Esophagus squamous epithelium (tissue), 5 donors: ENCODE measurements at regions not wholly inside any gene's neighbourhood (a gene's known extent, or its start where the extent isn't known, plus 50 kb on each side); places are given as distances from the start of the nearest gene placed in this dataset.

Experiments used
- DNase-seq: peaks from one replicate; lab custom pipeline; 2025; lab: John Stamatoyannopoulos, UW
- H3K27ac ChIP-seq, 4 donors: fragments of 200-600 bp; sonication (generic); one replicate each; pipeline ENCODE4 v1.5.1; 2016 to 2019; ENCODE audit warnings: mild to moderate bottlenecking in 1 of 4
- H3K27me3 ChIP-seq, 4 donors: fragments of 200-600 bp; sonication (generic); 1 replicate in 3 of 4; 2 replicates in 1 of 4; pipeline versions ENCODE4 v1.5.1 to v1.6.0; 2017 to 2021; ENCODE audit warnings: antibody characterized with exemption in 1 of 4
- H3K36me3 ChIP-seq, 3 donors: fragments of 200-600 bp; sonication (generic); one replicate each; pipeline ENCODE4 v1.5.1; 2016 to 2019
- H3K4me1 ChIP-seq, 3 donors: fragments of 200-600 bp; sonication (generic); one replicate each; pipeline ENCODE4 v1.5.1; 2017 to 2019
- H3K4me3 ChIP-seq, 4 donors: fragments of 200-600 bp; sonication (generic); 1 replicate in 3 of 4; 2 replicates in 1 of 4; pipeline ENCODE4 v1.5.1; 2016 to 2019; ENCODE audit warnings: mild to moderate bottlenecking in 2 of 4, moderate library complexity in 1 of 4
- H3K9me3 ChIP-seq, 3 donors: fragments of 200-600 bp; sonication (generic); one replicate each; pipeline ENCODE4 v1.5.1; 2016 to 2019
- CTCF ChIP-seq, 6 experiments: fragments of 450-650 bp in 4 of 6; fragments of 200-600 bp in 2 of 6; sonication (generic) in 2 of 6; IDR thresholded peaks; one replicate each; pipeline ENCODE4 v1.5.1; 2016 to 2019; ENCODE audit warnings: antibody characterized with exemption in 6 of 6, mild to moderate bottlenecking in 4 of 6, moderate library complexity in 4 of 6
- POLR2A ChIP-seq, 4 donors: fragments of 450-650 bp; IDR thresholded peaks; one replicate each; pipeline ENCODE4 v1.6.1; 2017; ENCODE audit warnings: antibody characterized with exemption in 4 of 4, mild to moderate bottlenecking in 4 of 4, moderate library complexity in 3 of 4
- whole genome bisulfite sequencing, 2 donors: methylation state at CpG; one replicate each; pipeline ENCODE4 v1.1.5; 2018; 5-methylcytosine and 5-hydroxymethylcytosine counted together
- intact Hi-C: fragments of 100-400 bp; cut with DNase I; formaldehyde crosslinking; loops from one replicate; pipeline ENCODE4 v1.15.0; 2022
- donor health status: DM: yes; HTN: yes; CAD: no.

- 4 to 5% methylated on average over 6 to 12 of the region's 73 CpGs for WGBS, 2 donors
- no peak overlapping the region for H3K27ac ChIP-seq
- no peaks in the 10 kb centered on the region for H3K36me3 ChIP-seq
- no peaks in the 10 kb centered on the region for H3K9me3 ChIP-seq
- peak overlapping the region in 2 of 4 donors; percentile 25 to 29 for H3K4me3 ChIP-seq
- peaks cover 3 to 59% (median 14%) of the 10 kb centered on the region in 4 donors for H3K27me3 ChIP-seq
- TF ChIP-seq POLR2A (IDR thresholded peaks at IDR 0.05) (no peak), CTCF (IDR thresholded peaks at IDR 0.05) (no peak)
- DNase-seq, result no peak
- intact Hi-C loops, result no loop called here
- peaks cover 0 to 26% (median 9%) of the 10 kb centered on the region in 3 donors for H3K4me1 ChIP-seq
These were observed 83.7 kb upstream of the DHRSX start for GRCh38 chrX:2584251-2585157.

GRCh38 chrX:2583194-2584162, 82.7 kb upstream of the DHRSX start:
- Histone ChIP-seq H3K27ac (no peak overlapping the region), H3K9me3 (no peaks in the 10 kb centered on the region), H3K36me3 (no peaks in the 10 kb centered on the region), H3K27me3 (peaks cover 3 to 59% (median 14%) of the 10 kb centered on the region in 4 donors), H3K4me1 (peaks cover 0 to 26% (median 9%) of the 10 kb centered on the region in 3 donors), H3K4me3 (peak overlapping the region in 2 of 4 donors; percentile 25 to 29)
- TF ChIP-seq CTCF (IDR thresholded peaks at IDR 0.05), result no peak
- no peak for TF ChIP-seq POLR2A (IDR thresholded peaks at IDR 0.05)
- intact Hi-C loops, result no loop called here
- no peak for DNase-seq
- WGBS, 2 donors, result 7 to 18% methylated on average over 4 to 5 of the region's 74 CpGs

DNA sequence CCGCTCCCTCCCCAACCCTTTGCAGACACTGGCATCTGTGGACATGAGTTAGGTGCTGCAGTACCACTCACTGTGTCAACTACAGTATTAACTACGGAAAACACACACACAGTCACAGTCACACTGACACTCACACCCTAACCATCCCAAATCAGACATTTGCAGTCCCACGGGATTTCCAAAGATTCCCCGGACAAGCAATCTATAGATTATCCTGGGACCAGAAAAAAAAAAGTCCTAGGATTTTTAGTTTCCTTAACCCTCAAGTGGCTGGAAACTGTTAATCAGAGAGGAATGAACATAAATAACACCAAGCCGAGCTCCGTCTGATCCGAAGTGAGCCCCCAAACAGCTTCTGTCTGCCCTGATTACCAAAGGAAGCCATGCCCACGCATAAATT, 81.9 kb upstream of the DHRSX start:
- H3K4me1 ChIP-seq, result peaks cover 0 to 26% (median 9%) of the 10 kb centered on the region in 3 donors
- DNase-seq, result no peak
- intact Hi-C loops, result no loop called here
- no peaks in the 10 kb centered on the region for H3K36me3 ChIP-seq
- WGBS, 2 donors, result 17 to 30% methylated on average over 8 of the region's 8 CpGs
- peaks cover 3 to 59% (median 14%) of the 10 kb centered on the region in 4 donors for H3K27me3 ChIP-seq
- no peak overlapping the region for H3K27ac ChIP-seq
- TF ChIP-seq CTCF (IDR thresholded peaks at IDR 0.05) (no peak), POLR2A (IDR thresholded peaks at IDR 0.05) (no peak)
- no peaks in the 10 kb centered on the region for H3K9me3 ChIP-seq
- no peak overlapping the region for H3K4me3 ChIP-seq

DNA sequence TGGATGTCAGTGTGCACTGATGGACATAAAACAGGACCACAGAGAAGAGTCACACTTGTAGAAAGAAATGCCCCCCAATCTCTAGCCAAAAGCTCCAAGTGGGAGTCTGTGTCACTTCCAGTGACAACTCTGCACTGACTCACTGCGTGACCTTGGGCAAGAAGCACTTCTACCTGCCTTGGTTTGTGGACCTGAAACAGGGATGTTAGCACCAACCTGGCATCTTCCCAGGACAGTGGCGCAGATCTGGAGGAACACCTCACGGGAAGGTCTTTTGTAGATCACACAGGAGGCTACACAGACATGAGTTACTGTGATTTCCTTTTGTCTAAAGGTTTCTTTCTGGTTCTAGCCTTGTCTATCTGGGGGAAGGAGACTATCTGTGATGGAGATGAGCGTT, 80.5 kb upstream of the DHRSX start:
- intact Hi-C loops, result no loop called here
- H3K36me3 ChIP-seq, result no peaks in the 10 kb centered on the region
- H3K9me3 ChIP-seq, result no peaks in the 10 kb centered on the region
- no peak for DNase-seq
- H3K4me3 ChIP-seq, result no peak overlapping the region
- H3K4me1 ChIP-seq, result peaks cover 0 to 26% (median 9%) of the 10 kb centered on the region in 3 donors
- H3K27me3 ChIP-seq, result peaks cover 3 to 59% (median 14%) of the 10 kb centered on the region in 4 donors
- WGBS, 2 donors, result 83 to 99% methylated on average over 4 of the region's 4 CpGs
- TF ChIP-seq POLR2A (IDR thresholded peaks at IDR 0.05) (no peak), CTCF (IDR thresholded peaks at IDR 0.05) (no peak)
- no peak overlapping the region for H3K27ac ChIP-seq
